HCT116 (cell line): ENCODE measurements at regions not wholly inside any gene's neighbourhood (a gene's known extent, or its start where the extent isn't known, plus 50 kb on each side); places are given as distances from the start of the nearest gene placed in this dataset.

Experiments
- ATAC-seq: fragments of 200-7000 bp; cut with Tn5 transposase; 2 replicates; pipeline ENCODE4 v1.9.1; 2020; ENCODE audit warnings: mild to moderate bottlenecking, moderate library complexity
- BruUV-seq: library from RNA; stranded (reverse); fragments of 400-500 nt; replicated peaks from 2 replicates; lab custom pipeline; 2021; lab: Mats Ljungman, UMichigan
- CTCF ChIA-PET: fragments of 300-600 bp; sonication (Branson Sonifier 250); formaldehyde crosslinking; loops from one replicate; lab custom pipeline; 2021; ENCODE audit warnings: antibody characterized with exemption; lab: Charles Lee
- POLR2A ChIA-PET: fragments of 300-600, 350-600 bp; sonication (Branson Sonifier 250); formaldehyde crosslinking; loops from one replicate; lab custom pipeline; 2021; ENCODE audit warnings: antibody characterized with exemption; lab: Charles Lee
- RAD21 ChIA-PET, 2 experiments: fragments of 300-600 bp; sonication (Branson Sonifier 250); formaldehyde crosslinking; loops; one replicate each; lab custom pipeline; 2023; ENCODE audit warnings: low total read pairs in 2 of 2; ENCODE audit not compliant: uncharacterized antibody in 2 of 2, unreplicated experiment in 2 of 2, low non-redundant PET in 1 of 2; lab: Charles Lee
- DNase-seq: peaks from one replicate; pipeline ENCODE4 v3.0.0-alpha.2; 2010; ENCODE audit warnings: low read depth, low spot score
- H2AFZ ChIP-seq: fragments of 200-600 bp; shearing (Covaris generic), sonication (generic); 2 replicates; pipeline ENCODE4 v1.6.1; 2017; ENCODE audit warnings: low read depth, mixed run types, mixed read lengths, antibody characterized with exemption, low read length; ENCODE audit not compliant: poor library complexity, severe bottlenecking
- H3K27ac ChIP-seq: 2 replicates; pipeline ENCODE4 v1.5.1; 2012; ENCODE audit warnings: low read depth, low read length
- H3K27me3 ChIP-seq: fragments of 200-600 bp; sonication (generic); 2 replicates; pipeline ENCODE4 v1.6.1; 2016; ENCODE audit warnings: mixed run types, low read length, mixed read lengths; ENCODE audit not compliant: insufficient read depth
- H3K36me3 ChIP-seq, 2 experiments: fragments of 200-500 bp in 1 of 2; fragments of 200-600 bp in 1 of 2; sonication (Bioruptor generic) in 1 of 2; sonication (generic) in 1 of 2; 2 replicates each; pipeline versions ENCODE4 v1.5.1 to v1.6.1; 2014 to 2016; ENCODE audit warnings: low read length in 2 of 2, inconsistent platforms in 1 of 2, mixed read lengths in 1 of 2, mixed run types in 1 of 2; ENCODE audit not compliant: insufficient read depth in 2 of 2, control insufficient read depth in 1 of 2
- H3K4me1 ChIP-seq, 2 experiments: fragments of 200-600 bp in 1 of 2; sonication (generic) in 1 of 2; 2 replicates each; pipeline versions ENCODE4 v1.5.1 to v1.6.1; 2012 to 2017; ENCODE audit warnings: low read length in 2 of 2, inconsistent platforms in 1 of 2, mild to moderate bottlenecking in 1 of 2, mixed read lengths in 1 of 2, mixed run types in 1 of 2, moderate library complexity in 1 of 2; ENCODE audit not compliant: insufficient read depth in 2 of 2, control insufficient read depth in 1 of 2
- H3K4me2 ChIP-seq: fragments of 200-600 bp; sonication (generic); 2 replicates; pipeline ENCODE4 v1.6.1; 2017; ENCODE audit warnings: mixed run types, low read length, mixed read lengths
- H3K4me3 ChIP-seq, 2 experiments: fragments of 200-600 bp in 1 of 2; sonication (generic) in 1 of 2; replicated peaks in 1 of 2; 2 replicates each; pipeline ENCODE4 v1.5.1; 2011 to 2016; ENCODE audit warnings: low read length in 2 of 2, control low read depth in 1 of 2, low read depth in 1 of 2, mild to moderate bottlenecking in 1 of 2, mixed read lengths in 1 of 2, mixed run types in 1 of 2
- H3K79me2 ChIP-seq: fragments of 200-600 bp; sonication (generic); 2 replicates; pipeline ENCODE4 v1.6.1; 2017; ENCODE audit warnings: mild to moderate bottlenecking, mixed run types, low read length, moderate library complexity, mixed read lengths; ENCODE audit not compliant: insufficient read depth
- H3K9ac ChIP-seq: fragments of 200-600 bp; sonication (generic); 2 replicates; pipeline ENCODE4 v1.6.1; 2016; ENCODE audit warnings: low read length, mixed read lengths
- H3K9me2 ChIP-seq: fragments of 200-600 bp; sonication (generic), shearing (Covaris generic); 2 replicates; pipeline ENCODE4 v1.6.1; 2017; ENCODE audit warnings: mixed run types, mild to moderate bottlenecking, moderate library complexity; ENCODE audit not compliant: insufficient read depth
- H3K9me3 ChIP-seq, 2 experiments: fragments of 200-500 bp in 1 of 2; fragments of 200-600 bp in 1 of 2; sonication (Bioruptor generic) in 1 of 2; sonication (generic) in 1 of 2; 2 replicates each; pipeline ENCODE4 v1.6.1; 2014 to 2017; ENCODE audit warnings: low read length in 2 of 2, mixed read lengths in 2 of 2, inconsistent platforms in 1 of 2, low read depth in 1 of 2, mild to moderate bottlenecking in 1 of 2, mixed run types in 1 of 2, moderate library complexity in 1 of 2; ENCODE audit not compliant: control insufficient read depth in 1 of 2, insufficient read depth in 1 of 2
- H4K20me1 ChIP-seq: fragments of 200-600 bp; sonication (generic), shearing (Covaris generic); 2 replicates; pipeline ENCODE4 v1.6.1; 2017; ENCODE audit warnings: mixed run types, mild to moderate bottlenecking, moderate library complexity; ENCODE audit not compliant: insufficient read depth
- CTCF ChIP-seq, 3 experiments: fragments of 200-600 bp in 1 of 3; sonication (generic) in 1 of 3; IDR thresholded peaks in 2 of 3; conservative IDR thresholded peaks in 1 of 3; 2 replicates each; pipeline ENCODE4 v1.5.1; 2012 to 2017; ENCODE audit warnings: low read depth in 2 of 3, low read length in 2 of 3, antibody characterized with exemption in 1 of 3, borderline replicate concordance in 1 of 3, control low read depth in 1 of 3, mild to moderate bottlenecking in 1 of 3, mixed read lengths in 1 of 3, mixed run types in 1 of 3, moderate library complexity in 1 of 3; ENCODE audit not compliant: insufficient read depth in 1 of 3
- ELF1 ChIP-seq: IDR thresholded peaks from 2 replicates; pipeline ENCODE4 v1.6.1; 2012; ENCODE audit warnings: low read depth, borderline replicate concordance
- EZH2 ChIP-seq: fragments of 200-600 bp; sonication (generic); IDR thresholded peaks from 2 replicates; pipeline ENCODE4 v1.6.1; 2017; ENCODE audit warnings: antibody characterized with exemption, mixed run types
- EZH2phosphoT487 ChIP-seq: fragments of 200-600 bp; IDR thresholded peaks from 2 replicates; pipeline ENCODE4 v1.6.1; 2018; ENCODE audit warnings: antibody characterized with exemption, borderline replicate concordance
- FOSL1 ChIP-seq: IDR thresholded peaks from 2 replicates; pipeline ENCODE4 v1.6.1; 2012; ENCODE audit warnings: low read depth
- POLR2A ChIP-seq: IDR thresholded peaks from 2 replicates; pipeline ENCODE4 v1.7.0; 2011; ENCODE audit warnings: borderline replicate concordance; ENCODE audit not compliant: insufficient read depth, insufficient read length; ENCODE audit errors: extremely low read depth
- POLR2AphosphoS5 ChIP-seq: IDR thresholded peaks from 2 replicates; pipeline ENCODE4 v1.6.1; 2011; ENCODE audit warnings: mild to moderate bottlenecking, low read depth, low read length, moderate library complexity
- REST ChIP-seq: IDR thresholded peaks from 2 replicates; pipeline ENCODE4 v1.6.1; 2012; ENCODE audit warnings: low read depth
- SP1 ChIP-seq: IDR thresholded peaks from 2 replicates; pipeline ENCODE4 v1.6.1; 2012; ENCODE audit warnings: low read depth
- ZBTB33 ChIP-seq: IDR thresholded peaks from 2 replicates; pipeline ENCODE4 v1.6.1; 2011; ENCODE audit warnings: mild to moderate bottlenecking, low read length, moderate library complexity; ENCODE audit not compliant: insufficient replicate concordance; ENCODE audit errors: extremely low read depth
- ZFX ChIP-seq: fragments of 450-650 bp; IDR thresholded peaks from 2 replicates; pipeline ENCODE4 v1.6.1; 2017
- intact Hi-C: fragments of 100-400 bp; cut with micrococcal nuclease; formaldehyde crosslinking; loops from 2 replicates; pipeline ENCODE4 v1.10.0; 2022
- TF ChIP-seq, protein P1 (sequence below): IDR thresholded peaks from 2 replicates; pipeline ENCODE4 v1.6.1; 2012

GRCh38 chr15:39304931-39305728 lies 275.7 kb upstream of the THBS1 start (continued):
- TF ChIP-seq CTCF (IDR thresholded peaks at IDR 0.05 in 2 of 3, conservative IDR thresholded peaks at IDR 0.05 in 1 of 3; ENCODE audit: borderline replicate concordance in 1 of 3, insufficient read depth in 1 of 3, low read depth in 2 of 3, low read length in 2 of 3) = no peak

- no peak overlapping the region for H3K27ac ChIP-seq
- ATAC-seq = no peak
- TF ChIP-seq FOSL1 (no peak), ZBTB33 (no peak), ELF1 (no peak), POLR2A (no peak), ZFX (no peak), POLR2AphosphoS5 (no peak), REST (no peak), EZH2 (no peak), EZH2phosphoT487 (no peak), SP1 (no peak)
- TF ChIP-seq, protein P1, sequence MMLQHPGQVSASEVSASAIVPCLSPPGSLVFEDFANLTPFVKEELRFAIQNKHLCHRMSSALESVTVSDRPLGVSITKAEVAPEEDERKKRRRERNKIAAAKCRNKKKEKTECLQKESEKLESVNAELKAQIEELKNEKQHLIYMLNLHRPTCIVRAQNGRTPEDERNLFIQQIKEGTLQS = no peak
- intact Hi-C loops = no loop called here
- no peaks in the 10 kb centered on the region for H3K9me2 ChIP-seq
- no peak overlapping the region for H2AFZ ChIP-seq
- no peak overlapping the region for H3K4me3 ChIP-seq
- no peak overlapping the region for H3K4me2 ChIP-seq
- no peaks in the 10 kb centered on the region for H3K27me3 ChIP-seq
- DNase-seq = no peak
- H3K9me3 ChIP-seq = no peaks in the 10 kb centered on the region
- H4K20me1 ChIP-seq = no peaks in the 10 kb centered on the region
- RAD21 ChIA-PET = no interaction called here
- H3K79me2 ChIP-seq = no peaks in the 10 kb centered on the region
- CTCF ChIA-PET = no interaction called here
- BruUV-seq = no TSS peak
- H3K9ac ChIP-seq = no peak overlapping the region
- no peaks in the 10 kb centered on the region for H3K36me3 ChIP-seq
- POLR2A ChIA-PET = no interaction called here
- no peaks in the 10 kb centered on the region for H3K4me1 ChIP-seq
Measured at GRCh38 chr15:39310633-39311032, 270.2 kb upstream of the THBS1 start.
